Coronary artery (tissue), 2 donors: ENCODE measurements at regions not wholly inside any gene's neighbourhood (a gene's known extent, or its start where the extent isn't known, plus 50 kb on each side); places are given as distances from the start of the nearest gene placed in this dataset.

ENCODE experiments used
- DNase-seq: peaks from one replicate; pipeline ENCODE4 v3.0.0-alpha.2; 2017; ENCODE audit warnings: low spot score
- H3K27ac ChIP-seq, 2 donors: fragments of 200-600 bp; sonication (generic); one replicate each; pipeline ENCODE4 v1.5.1; 2016 to 2019
- H3K4me3 ChIP-seq: fragments of 200-600 bp; sonication (generic); 2 replicates; pipeline ENCODE4 v1.5.1; 2016; ENCODE audit warnings: mild to moderate bottlenecking, moderate library complexity
- TF ChIP-seq, protein P1 (sequence below): fragments of 200-600 bp; sonication (generic); IDR thresholded peaks from one replicate; pipeline ENCODE4 v1.5.1; 2019; ENCODE audit warnings: antibody characterized with exemption

DNA sequence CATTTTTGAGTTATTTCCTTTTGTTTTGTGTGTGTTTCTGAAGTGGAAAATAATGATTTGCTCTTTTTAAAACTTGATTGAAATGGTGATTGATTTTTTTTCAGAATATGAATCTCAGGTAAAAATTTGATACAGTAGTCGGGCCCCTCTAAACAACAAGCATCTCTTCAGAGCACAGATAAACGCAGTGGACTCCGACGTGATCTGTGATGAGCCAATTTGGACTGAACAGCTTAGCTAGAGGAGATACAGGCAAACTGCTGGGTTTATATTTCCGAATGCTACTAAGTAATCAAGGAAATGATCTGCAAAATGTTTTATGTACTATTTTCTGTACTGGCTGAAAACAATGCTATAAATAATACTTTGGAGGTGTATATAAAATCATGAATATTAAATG lies 705.7 kb upstream of the RGS18 start:
- TF ChIP-seq, protein P1, sequence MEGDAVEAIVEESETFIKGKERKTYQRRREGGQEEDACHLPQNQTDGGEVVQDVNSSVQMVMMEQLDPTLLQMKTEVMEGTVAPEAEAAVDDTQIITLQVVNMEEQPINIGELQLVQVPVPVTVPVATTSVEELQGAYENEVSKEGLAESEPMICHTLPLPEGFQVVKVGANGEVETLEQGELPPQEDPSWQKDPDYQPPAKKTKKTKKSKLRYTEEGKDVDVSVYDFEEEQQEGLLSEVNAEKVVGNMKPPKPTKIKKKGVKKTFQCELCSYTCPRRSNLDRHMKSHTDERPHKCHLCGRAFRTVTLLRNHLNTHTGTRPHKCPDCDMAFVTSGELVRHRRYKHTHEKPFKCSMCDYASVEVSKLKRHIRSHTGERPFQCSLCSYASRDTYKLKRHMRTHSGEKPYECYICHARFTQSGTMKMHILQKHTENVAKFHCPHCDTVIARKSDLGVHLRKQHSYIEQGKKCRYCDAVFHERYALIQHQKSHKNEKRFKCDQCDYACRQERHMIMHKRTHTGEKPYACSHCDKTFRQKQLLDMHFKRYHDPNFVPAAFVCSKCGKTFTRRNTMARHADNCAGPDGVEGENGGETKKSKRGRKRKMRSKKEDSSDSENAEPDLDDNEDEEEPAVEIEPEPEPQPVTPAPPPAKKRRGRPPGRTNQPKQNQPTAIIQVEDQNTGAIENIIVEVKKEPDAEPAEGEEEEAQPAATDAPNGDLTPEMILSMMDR = no peak

DNA sequence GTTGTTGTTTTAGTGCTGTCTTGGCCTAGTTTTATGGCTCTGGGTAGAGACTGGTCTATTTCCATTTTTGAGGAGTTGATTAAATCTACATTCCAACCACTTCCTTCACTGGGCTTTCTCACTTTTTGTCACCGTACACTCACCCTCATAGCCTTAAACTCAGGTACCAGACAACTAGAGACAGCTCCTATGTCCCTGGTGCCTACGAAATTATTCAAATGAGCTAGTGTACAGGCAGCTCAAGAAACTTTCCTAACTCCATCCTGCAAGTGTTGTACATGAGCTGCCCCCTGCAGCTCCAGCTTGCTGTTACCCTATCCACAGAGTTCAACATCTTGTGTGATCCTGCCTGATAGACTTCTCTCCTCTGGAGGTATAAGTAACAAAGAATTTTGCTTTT lies 704.8 kb upstream of the RGS18 start:
- TF ChIP-seq, protein P1 = no peak
- Histone ChIP-seq H3K4me3 (no peak overlapping the region), H3K27ac (no peak overlapping the region)
- DNase-seq = no peak

More for the DNA sequence above, 705.7 kb upstream of the RGS18 start:
- Histone ChIP-seq H3K27ac (no peak overlapping the region), H3K4me3 (no peak overlapping the region)
- no peak for DNase-seq

DNA sequence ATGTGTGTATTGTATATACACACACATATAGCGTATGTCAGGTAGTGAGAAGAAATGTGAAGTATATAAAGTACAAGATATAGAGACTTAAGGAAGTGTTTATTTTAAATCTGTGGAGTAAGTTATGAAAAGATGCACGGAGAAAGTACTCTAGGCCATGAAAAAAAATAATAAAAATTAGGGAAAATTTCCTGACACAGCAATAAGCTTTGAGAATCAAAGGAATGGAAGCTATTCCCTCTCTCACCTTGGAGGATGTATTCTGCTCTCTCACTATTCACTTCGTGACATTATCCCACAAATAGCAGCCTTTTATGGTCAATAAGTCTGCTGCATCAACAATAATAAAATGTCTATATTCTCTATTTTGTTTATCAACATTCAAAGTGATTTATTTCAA lies 700.4 kb upstream of the RGS18 start:
- Histone ChIP-seq H3K4me3 (no peak overlapping the region), H3K27ac (no peak overlapping the region)
- DNase-seq = no peak
- TF ChIP-seq, protein P1 = no peak

DNA sequence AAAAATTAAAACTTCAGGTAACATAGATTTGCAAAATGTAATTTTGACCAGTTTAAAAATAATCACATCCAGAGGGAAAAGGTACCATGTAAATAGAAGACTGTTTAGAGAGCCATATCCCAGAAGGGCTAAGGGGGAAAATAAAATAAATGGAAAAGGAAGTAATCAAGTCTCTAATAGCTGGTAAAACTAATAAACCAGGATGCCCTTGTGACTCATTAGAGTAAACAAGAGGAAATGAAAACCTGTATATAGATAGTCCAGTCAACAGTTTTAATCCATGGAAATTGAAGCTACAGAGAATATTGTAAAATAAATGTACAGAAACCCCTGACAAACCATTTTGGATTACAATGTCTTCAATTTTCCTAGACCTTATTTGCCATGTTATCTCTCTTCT lies 698.0 kb upstream of the RGS18 start:
- Histone ChIP-seq H3K4me3 (no peak overlapping the region), H3K27ac (no peak overlapping the region)
- TF ChIP-seq, protein P1 = no peak
- no peak for DNase-seq

DNA sequence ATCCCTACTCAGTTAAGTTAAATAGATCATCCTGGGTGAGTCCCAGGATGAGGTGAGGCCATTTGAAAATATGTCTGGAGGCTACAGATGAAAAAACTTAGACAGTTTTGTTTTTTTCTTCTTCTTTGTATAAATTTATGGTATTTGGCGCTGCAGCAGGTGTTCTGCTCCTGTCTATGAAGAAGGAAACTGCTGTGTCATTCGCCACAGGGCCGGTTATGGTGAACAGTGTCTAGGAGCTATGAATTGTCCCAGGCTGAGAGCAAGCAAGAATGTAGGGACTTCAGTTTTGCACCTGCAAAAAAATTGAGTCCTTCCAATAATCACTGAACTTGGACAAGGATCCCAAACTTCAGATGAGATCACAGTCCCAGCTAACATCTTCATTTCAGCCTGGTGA lies 674.3 kb upstream of the RGS18 start:
- TF ChIP-seq, protein P1 = no peak
- no peak for DNase-seq
- no peak overlapping the region for H3K4me3 ChIP-seq
- no peak overlapping the region for H3K27ac ChIP-seq

DNA sequence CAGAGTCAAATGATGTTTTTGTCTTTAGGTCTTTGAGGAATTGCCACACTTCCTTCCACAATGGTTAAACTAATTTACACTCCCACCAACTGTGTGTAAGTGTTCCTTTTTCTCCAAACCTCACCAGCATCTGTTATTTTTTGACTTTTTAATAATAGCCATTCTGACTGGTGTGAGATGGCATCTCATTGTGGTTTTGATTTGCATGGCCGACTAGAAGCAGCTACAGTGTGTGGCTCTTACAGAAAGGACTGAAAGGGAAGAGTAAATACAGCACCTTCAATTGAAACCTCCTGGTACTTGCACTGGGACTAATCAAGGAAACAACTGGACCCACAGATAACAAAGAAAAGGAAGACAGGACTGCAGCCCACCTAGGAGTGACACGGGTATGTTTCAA lies 668.0 kb upstream of the RGS18 start:
- TF ChIP-seq, protein P1 = no peak

DNA sequence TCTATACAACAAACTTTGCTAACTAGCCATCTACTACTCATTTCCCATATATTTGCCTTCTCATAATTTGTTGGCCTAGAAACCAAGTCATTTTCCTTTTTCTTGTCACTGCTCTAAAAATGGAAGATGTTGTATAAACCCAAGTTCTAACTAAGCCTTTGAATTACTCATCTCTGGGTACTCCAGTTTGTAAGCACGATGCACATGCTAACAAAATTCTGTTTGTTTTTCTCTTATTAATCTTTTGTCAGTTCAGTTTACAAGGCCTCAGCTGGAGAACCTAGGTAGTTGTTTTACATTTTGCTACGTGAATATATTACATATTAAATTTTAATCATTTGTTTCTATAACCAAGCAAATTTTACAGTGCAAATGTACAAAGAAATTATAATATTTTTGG lies 663.2 kb upstream of the RGS18 start:
- DNase-seq = no peak
- Histone ChIP-seq H3K27ac (no peak overlapping the region), H3K4me3 (no peak overlapping the region)
- TF ChIP-seq, protein P1 = no peak

More for the DNA sequence above, 668.0 kb upstream of the RGS18 start:
- Histone ChIP-seq H3K4me3 (no peak overlapping the region), H3K27ac (no peak overlapping the region)
- no peak for DNase-seq
